GM11168 (cell line): ENCODE measurements at regions not wholly inside any gene's neighbourhood (a gene's known extent, or its start where the extent isn't known, plus 50 kb on each side); places are given as distances from the start of the nearest gene placed in this dataset.
"Not testable (repeated sequence)": the region's sequence is repeated elsewhere in the genome, so short reads cannot be mapped to it uniquely, and the experiment has no call there.

Experiments
- in situ Hi-C: fragments of 300-500 bp; cut with MboI; formaldehyde crosslinking; loops from one replicate; pipeline ENCODE4 v1.12.0; 2022; ENCODE audit warnings: low sequenced_read_pairs; ENCODE audit not compliant: unreplicated experiment

- in situ Hi-C loops: no loop called here
Observed at GRCh38 chr10:23859598-23859997, 349.3 kb upstream of the KIAA1217 start.

DNA sequence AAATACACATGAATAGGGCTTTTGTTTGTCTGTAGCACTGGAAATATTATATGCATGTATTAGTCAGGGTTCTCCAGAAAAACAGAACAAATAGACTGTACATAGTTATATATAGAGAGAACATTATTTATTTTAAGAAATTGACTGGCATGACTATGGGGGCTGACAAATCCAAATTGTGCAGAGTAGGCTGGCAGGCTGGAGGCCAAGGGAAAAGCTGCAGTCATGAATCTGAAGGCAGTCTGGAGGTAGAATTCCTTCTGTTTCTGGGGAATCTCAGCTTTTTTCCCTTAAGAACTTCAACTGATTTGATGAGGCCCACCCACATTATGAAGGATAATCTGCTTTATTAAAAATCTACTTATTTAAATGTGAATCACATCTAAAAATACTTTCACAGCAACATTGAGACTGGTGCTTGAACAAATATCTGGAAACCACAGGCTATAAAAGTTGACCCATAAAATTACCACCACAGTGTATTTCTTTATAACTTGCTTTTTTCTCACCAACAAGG lies 344.2 kb upstream of the KIAA1217 start:
- in situ Hi-C loops: no loop called here

- in situ Hi-C loops: not testable (repeated sequence)
Observed at GRCh38 chr10:23866985-23867384, 342.0 kb upstream of the KIAA1217 start.

- in situ Hi-C loops: no loop called here
Observed at GRCh38 chr10:23868121-23868520, 340.8 kb upstream of the KIAA1217 start.

- in situ Hi-C loops: no loop called here
Observed at GRCh38 chr10:23869548-23869947, 339.4 kb upstream of the KIAA1217 start.

- in situ Hi-C loops: no loop called here
Observed at GRCh38 chr10:23869996-23870395, 338.9 kb upstream of the KIAA1217 start.

- in situ Hi-C loops: no loop called here
Observed at GRCh38 chr10:23870651-23871610, 338.0 kb upstream of the KIAA1217 start.

DNA sequence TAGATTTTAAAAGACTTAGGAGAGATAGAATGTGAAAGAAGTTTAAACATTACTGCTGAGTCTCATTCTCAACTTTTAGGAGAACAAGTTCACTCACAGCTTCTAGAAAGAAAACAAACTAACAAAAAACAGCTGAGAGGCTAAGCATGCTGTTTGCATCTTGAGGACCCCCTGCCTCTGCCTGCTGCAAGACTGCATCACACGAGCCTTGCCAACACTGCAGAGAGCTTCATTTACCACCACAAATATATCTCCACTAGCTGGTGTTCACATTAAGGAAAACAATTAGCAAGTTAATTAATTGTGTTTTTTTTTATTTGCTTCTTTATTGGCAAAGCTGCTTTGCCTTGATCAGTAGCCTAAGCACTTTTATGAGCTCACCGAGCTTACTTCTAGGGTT lies 336.6 kb upstream of the KIAA1217 start:
- in situ Hi-C loops: no loop called here

GRCh38 chr10:23877791-23878320 lies 331.1 kb upstream of the KIAA1217 start:
- in situ Hi-C loops: no loop called here

DNA sequence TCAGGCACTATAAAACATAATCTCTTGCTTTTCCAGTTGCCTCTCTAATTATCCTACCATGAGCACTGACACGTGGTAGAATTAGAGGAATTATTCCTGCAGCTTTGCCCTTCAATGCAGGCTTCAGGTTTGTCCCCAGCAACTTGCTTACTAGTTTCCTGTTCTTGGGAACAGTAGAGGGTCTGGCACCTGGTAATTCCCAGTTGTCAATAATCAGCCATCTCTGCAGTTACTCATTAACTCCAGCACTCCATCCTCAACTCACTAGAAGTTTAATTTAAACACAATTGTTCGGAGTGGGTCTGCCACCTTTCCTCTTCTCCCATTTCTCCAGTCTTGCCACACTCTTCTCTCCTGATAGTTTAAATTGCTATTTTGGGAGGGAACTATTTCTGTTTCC lies 324.3 kb upstream of the KIAA1217 start:
- in situ Hi-C loops: no loop called here

DNA sequence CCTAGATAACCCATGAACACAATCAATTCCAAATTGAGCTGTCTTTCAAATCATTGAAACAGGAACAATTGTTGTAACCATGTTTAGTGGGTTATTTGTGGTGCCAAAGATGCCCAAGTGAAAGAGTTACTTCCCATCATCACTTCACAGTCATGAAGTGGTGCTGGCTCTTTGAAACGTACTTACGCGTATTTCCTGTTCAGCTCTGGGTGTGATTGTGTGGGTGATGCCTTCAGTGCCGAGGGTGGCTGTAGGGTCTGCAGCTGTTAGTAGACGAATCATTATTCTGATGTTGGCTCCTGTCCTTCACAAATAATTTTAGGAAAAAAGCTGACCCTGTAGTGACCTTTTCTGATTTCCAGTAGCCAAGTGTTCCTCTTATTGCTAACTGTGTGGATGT lies 323.1 kb upstream of the KIAA1217 start:
- in situ Hi-C loops: no loop called here

DNA sequence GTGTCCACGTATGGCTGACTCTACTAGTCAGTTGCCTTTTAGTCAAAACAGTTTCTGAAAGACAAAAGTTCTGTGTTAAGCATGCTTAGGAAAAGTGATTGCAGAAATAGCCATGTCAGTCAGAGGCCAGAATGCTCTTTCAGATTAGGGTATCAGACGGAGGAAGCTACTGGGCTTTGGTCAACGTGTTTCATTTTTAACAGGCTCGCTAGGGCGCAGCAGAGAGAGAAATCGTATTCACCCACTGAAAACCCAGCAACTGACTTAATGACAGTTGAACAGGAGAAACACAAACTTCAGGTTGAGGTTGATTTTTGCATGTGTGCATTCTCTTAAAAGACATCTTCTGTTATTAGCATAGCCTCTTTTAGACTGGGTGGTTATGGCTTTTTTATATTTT lies 322.6 kb upstream of the KIAA1217 start:
- in situ Hi-C loops: no loop called here

GRCh38 chr10:23891301-23891700 lies 317.6 kb upstream of the KIAA1217 start:
- in situ Hi-C loops: no loop called here

GRCh38 chr10:23892296-23892695 lies 316.6 kb upstream of the KIAA1217 start:
- in situ Hi-C loops: no loop called here

- in situ Hi-C loops: no loop called here
Observed at GRCh38 chr10:23897267-23897666, 311.7 kb upstream of the KIAA1217 start.

DNA sequence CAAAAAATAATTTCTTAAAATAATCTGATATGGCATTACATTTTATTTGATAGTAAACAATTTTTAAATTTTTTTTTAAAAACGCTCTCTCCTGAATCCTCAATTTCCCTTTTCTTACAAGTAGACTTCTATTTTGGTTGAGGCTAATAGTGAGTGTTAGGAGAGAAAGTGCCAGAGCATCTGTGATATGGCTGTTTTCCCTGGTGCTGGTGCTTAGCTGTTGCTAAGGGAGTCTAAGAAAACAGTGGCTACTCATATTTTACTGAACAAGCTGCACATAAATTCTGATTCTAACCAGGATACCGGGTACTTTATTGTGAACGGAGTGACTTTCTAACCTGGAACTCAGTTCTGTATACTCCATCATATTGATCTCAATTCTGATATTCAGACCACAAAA lies 311.1 kb upstream of the KIAA1217 start:
- in situ Hi-C loops: no loop called here

GRCh38 chr10:23899166-23899565 lies 309.8 kb upstream of the KIAA1217 start:
- in situ Hi-C loops: no loop called here

- in situ Hi-C loops: no loop called here
Observed at GRCh38 chr10:23910291-23910690, 298.6 kb upstream of the KIAA1217 start.

DNA sequence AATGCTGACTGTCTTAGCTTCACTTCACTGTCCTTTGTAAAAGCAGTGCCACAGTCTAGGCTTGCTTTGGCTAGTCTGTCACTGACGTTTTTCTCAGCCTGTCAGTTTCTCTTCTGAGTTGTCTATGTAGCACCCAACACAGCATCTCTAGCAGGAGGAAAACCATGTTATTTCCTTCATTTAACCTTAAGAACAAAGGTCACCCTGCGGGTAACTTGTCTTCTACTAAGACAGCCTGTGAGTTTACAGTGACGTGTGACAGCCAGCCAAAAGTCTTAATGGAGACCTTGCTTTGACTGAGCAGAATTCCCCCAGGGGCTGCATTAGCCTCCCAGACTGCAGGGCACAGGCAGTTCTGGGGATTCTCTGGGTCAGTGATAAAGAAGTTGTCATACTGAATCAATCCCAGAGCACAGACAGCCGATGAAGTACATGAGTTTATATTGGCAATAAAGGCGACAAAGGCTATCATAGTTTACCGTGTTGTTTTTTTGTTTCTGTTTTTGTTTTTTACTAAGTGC lies 296.0 kb upstream of the KIAA1217 start:
- in situ Hi-C loops: no loop called here

DNA sequence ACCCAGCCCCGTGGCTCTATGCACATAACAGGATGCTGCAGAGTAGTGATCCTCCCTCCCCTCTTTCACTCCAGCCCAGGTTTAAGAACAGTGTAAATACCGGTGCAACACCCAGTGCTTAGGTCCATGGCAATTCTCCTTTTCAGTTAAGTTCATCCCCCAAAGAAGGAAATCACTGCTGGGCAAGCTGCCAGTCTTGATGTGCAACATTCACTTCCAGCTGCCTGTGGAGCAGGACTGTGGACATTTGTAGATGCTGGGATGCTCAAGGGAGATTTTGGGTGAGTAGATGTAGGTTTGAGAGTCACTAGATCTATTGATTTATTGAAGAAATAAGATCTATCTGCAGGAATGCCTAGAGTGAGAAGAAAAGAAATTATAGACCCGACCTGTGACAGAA lies 294.3 kb upstream of the KIAA1217 start:
- in situ Hi-C loops: no loop called here

- in situ Hi-C loops: no loop called here
Observed at GRCh38 chr10:23917251-23917840, 291.6 kb upstream of the KIAA1217 start.
